ENCODE measurements at regions not wholly inside any gene's neighbourhood (a gene's known extent, or its start where the extent isn't known, plus 50 kb on each side); places are given as distances from the start of the nearest gene placed in this dataset.

DNA sequence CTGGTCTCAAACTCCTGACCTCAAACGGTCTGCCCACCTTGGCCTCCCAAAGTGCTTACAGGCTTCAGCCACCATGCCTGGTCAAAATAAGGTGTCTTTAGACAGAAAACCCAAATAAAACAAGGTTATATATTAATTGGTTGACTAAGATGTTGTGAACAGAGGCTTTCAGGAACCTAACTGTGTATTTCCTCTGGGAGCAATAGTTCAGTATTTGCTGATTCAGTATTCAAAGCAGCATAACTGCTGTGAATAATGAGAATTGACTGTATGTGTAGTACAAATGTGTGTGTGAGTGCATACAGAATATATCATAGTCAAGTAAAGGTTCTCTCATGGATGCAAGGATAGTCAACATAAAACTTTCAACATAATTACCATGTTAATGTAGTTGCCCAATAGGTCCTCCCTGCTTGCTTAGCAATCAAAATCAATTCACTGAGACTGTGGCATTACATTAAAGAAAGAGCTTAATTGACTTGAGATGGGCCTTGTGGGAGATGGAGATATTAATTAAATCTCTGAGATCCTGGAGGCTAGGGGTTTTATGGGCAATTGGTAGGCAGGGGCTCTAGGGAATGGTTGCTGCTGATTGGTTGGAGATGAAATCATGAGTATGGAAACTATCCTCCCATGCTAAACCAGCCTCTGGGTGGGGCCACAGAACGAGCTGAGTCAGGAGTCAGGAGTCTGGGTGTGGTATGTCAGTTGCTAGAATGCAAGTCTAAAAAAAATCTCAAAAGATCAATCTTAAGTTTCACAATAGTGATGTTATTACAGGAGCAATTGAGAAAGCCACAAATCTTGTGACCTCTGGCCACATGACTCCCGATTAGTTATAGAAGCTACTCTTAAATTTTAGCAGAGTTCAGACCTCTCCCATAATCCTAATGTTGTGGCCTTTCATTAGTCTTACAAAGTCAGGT, 162.7 kb downstream of the AKR1D1 start:
- H3K27me3 ChIP-seq (replicated peaks; ENCODE audit: insufficient read depth) = no peaks in the 10 kb centered on the region
- H4K20me1 ChIP-seq (ENCODE audit: insufficient read depth) = no peaks in the 10 kb centered on the region
- DNase-seq = no peak
- no peak overlapping the region for H3K4me3 ChIP-seq
- H3K4me2 ChIP-seq (ENCODE audit: unreplicated experiment) = no peak overlapping the region
- H3K4me1 ChIP-seq (ENCODE audit: insufficient read depth) = no peaks in the 10 kb centered on the region
- H3K36me3 ChIP-seq (ENCODE audit: low read depth) = no peaks in the 10 kb centered on the region
- no peak overlapping the region for H3K27ac ChIP-seq
- H3F3A ChIP-seq (ENCODE audit: insufficient read depth) = no peaks in the 10 kb centered on the region
- WGBS, 2 experiments (ENCODE audit: low coverage in 1 of 2, low lambda C conversion rate in 2 of 2, missing lambda C conversion rate in 2 of 2) = 5 to 11% methylated on average over 3 of the region's 3 CpGs
- no peak overlapping the region for H3K9ac ChIP-seq
- no peak overlapping the region for H2AFZ ChIP-seq
- H3K79me2 ChIP-seq (ENCODE audit: insufficient read depth) = no peaks in the 10 kb centered on the region
- TF ChIP-seq EZH2phosphoT487 (IDR thresholded peaks at IDR 0.05; ENCODE audit: insufficient read depth, low read depth) (no peak), EZH2 (IDR thresholded peaks at IDR 0.05; ENCODE audit: insufficient read depth, poor library complexity, severe bottlenecking) (no peak)
- H3K9me2 ChIP-seq (ENCODE audit: insufficient read depth) = no peaks in the 10 kb centered on the region
- in situ Hi-C loops (cut with MboI) = no loop called here
- no peaks in the 10 kb centered on the region for H3K9me3 ChIP-seq (ENCODE audit: low read depth)

DNA sequence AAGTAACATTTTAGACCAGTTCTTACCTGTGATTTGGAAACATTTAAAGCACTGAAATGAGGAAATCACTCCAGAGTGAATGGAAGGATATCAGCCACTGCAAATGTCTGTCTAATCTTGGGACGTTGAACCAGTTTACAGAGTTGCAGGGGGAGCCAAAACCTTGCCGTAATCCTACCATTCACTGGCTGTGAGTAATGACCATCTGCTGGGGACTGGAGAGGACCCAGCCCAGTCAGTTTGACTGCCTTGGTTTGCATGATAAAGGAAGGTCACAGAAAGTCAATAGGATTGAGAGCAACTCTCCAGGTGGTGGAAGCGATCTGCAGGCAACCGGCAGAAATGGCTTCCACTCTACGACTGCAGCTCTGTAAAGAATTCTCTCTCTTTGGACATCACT, 167.2 kb downstream of the AKR1D1 start:
- Histone ChIP-seq H3K36me3 (ENCODE audit: low read depth) (no peaks in the 10 kb centered on the region), H3K27ac (no peak overlapping the region), H3K4me2 (ENCODE audit: unreplicated experiment) (no peak overlapping the region), H3K9me3 (ENCODE audit: low read depth) (no peaks in the 10 kb centered on the region), H3K9me2 (ENCODE audit: insufficient read depth) (no peaks in the 10 kb centered on the region), H2AFZ (no peak overlapping the region), H3K4me1 (ENCODE audit: insufficient read depth) (no peaks in the 10 kb centered on the region), H3F3A (ENCODE audit: insufficient read depth) (no peaks in the 10 kb centered on the region), H3K4me3 (no peak overlapping the region), H4K20me1 (ENCODE audit: insufficient read depth) (no peaks in the 10 kb centered on the region), H3K9ac (no peak overlapping the region), H3K79me2 (ENCODE audit: insufficient read depth) (no peaks in the 10 kb centered on the region), H3K27me3 (replicated peaks; ENCODE audit: insufficient read depth) (no peaks in the 10 kb centered on the region)
- in situ Hi-C loops (cut with MboI) = no loop called here
- TF ChIP-seq EZH2 (IDR thresholded peaks at IDR 0.05; ENCODE audit: insufficient read depth, poor library complexity, severe bottlenecking) (no peak), EZH2phosphoT487 (IDR thresholded peaks at IDR 0.05; ENCODE audit: insufficient read depth, low read depth) (no peak)
- WGBS, 2 experiments (ENCODE audit: low coverage in 1 of 2, low lambda C conversion rate in 2 of 2, missing lambda C conversion rate in 2 of 2) = 9 to 12% methylated on average over 5 of the region's 5 CpGs
- no peak for DNase-seq

DNA sequence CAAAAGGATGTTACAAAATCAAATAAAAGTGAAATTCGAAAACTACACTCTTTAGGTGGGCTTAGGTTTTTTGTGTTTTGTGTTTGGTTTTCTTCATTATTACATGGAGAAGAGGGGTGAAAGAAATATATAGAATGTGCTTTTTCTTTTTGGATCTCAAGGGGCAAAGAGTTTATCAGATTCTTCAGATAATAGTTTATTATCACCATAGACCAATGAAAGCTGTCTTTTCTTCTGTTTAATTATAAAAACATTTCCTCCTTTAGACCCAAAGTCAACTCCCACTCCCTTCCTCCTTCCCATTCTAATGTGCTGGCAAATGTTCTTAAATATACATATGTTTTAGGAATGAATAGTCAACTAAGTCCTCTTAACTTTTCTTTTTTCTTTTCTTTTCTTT, 167.6 kb downstream of the AKR1D1 start:
- DNase-seq = no peak
- no peak overlapping the region for H2AFZ ChIP-seq
- H3K36me3 ChIP-seq (ENCODE audit: low read depth) = no peaks in the 10 kb centered on the region
- H3F3A ChIP-seq (ENCODE audit: insufficient read depth) = no peaks in the 10 kb centered on the region
- no peak overlapping the region for H3K4me2 ChIP-seq (ENCODE audit: unreplicated experiment)
- H3K9me3 ChIP-seq (ENCODE audit: low read depth) = no peaks in the 10 kb centered on the region
- no peak overlapping the region for H3K4me3 ChIP-seq
- TF ChIP-seq EZH2phosphoT487 (IDR thresholded peaks at IDR 0.05; ENCODE audit: insufficient read depth, low read depth) (no peak), EZH2 (IDR thresholded peaks at IDR 0.05; ENCODE audit: insufficient read depth, poor library complexity, severe bottlenecking) (no peak)
- in situ Hi-C loops (cut with MboI) = no loop called here
- WGBS, 2 experiments (ENCODE audit: low coverage in 1 of 2, low lambda C conversion rate in 2 of 2, missing lambda C conversion rate in 2 of 2) = 0 to 3% methylated on average over 1 of the region's 1 CpG
- no peak overlapping the region for H3K27ac ChIP-seq
- no peaks in the 10 kb centered on the region for H4K20me1 ChIP-seq (ENCODE audit: insufficient read depth)
- no peaks in the 10 kb centered on the region for H3K4me1 ChIP-seq (ENCODE audit: insufficient read depth)
- no peak overlapping the region for H3K9ac ChIP-seq
- H3K27me3 ChIP-seq (replicated peaks; ENCODE audit: insufficient read depth) = no peaks in the 10 kb centered on the region
- H3K9me2 ChIP-seq (ENCODE audit: insufficient read depth) = no peaks in the 10 kb centered on the region
- H3K79me2 ChIP-seq (ENCODE audit: insufficient read depth) = no peaks in the 10 kb centered on the region

DNA sequence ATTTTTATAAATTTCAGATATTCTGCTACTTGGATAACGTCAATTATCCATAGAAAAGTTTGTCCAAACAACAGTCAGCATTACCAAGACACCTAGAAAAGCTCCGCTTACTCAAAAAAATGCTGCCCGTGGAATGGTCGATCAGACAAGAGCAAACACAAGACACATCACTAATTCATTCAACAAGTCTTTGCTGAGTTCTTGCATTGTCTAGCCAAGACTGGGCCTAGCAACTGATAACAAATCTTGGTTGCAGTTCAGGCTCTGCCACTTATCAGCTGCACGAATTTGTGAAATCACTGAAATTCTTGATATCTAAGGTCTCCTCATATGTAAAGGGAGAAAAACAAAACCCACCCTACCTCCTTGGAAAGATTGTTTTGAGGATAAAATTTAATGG, 168.3 kb downstream of the AKR1D1 start:
- DNase-seq = no peak
- Histone ChIP-seq H3K4me1 (ENCODE audit: insufficient read depth) (no peaks in the 10 kb centered on the region), H3F3A (ENCODE audit: insufficient read depth) (no peaks in the 10 kb centered on the region), H4K20me1 (ENCODE audit: insufficient read depth) (no peaks in the 10 kb centered on the region), H3K9me3 (ENCODE audit: low read depth) (no peaks in the 10 kb centered on the region), H3K36me3 (ENCODE audit: low read depth) (no peaks in the 10 kb centered on the region), H3K79me2 (ENCODE audit: insufficient read depth) (no peaks in the 10 kb centered on the region), H3K27me3 (replicated peaks; ENCODE audit: insufficient read depth) (no peaks in the 10 kb centered on the region), H3K4me2 (ENCODE audit: unreplicated experiment) (no peak overlapping the region), H3K27ac (no peak overlapping the region), H2AFZ (no peak overlapping the region), H3K4me3 (no peak overlapping the region), H3K9me2 (ENCODE audit: insufficient read depth) (no peaks in the 10 kb centered on the region), H3K9ac (no peak overlapping the region)
- in situ Hi-C loops (cut with MboI) = no loop called here
- 25 to 27% methylated on average over 5 of the region's 5 CpGs for WGBS, 2 experiments (ENCODE audit: low coverage in 1 of 2, low lambda C conversion rate in 2 of 2, missing lambda C conversion rate in 2 of 2)
- TF ChIP-seq EZH2phosphoT487 (IDR thresholded peaks at IDR 0.05; ENCODE audit: insufficient read depth, low read depth) = no peak
- no peak for TF ChIP-seq EZH2 (IDR thresholded peaks at IDR 0.05; ENCODE audit: insufficient read depth, poor library complexity, severe bottlenecking)
